Activated CD4-positive, alpha-beta memory T cell treated with anti-CD3 and anti-CD28 coated beads, Interleukin-2, amount 10 ng/mL, durations not matched to agents 7 days and 5 days (primary cell): ENCODE measurements at regions not wholly inside any gene's neighbourhood (a gene's known extent, or its start where the extent isn't known, plus 50 kb on each side); places are given as distances from the start of the nearest gene placed in this dataset.

Experiments used
- CTCF ChIA-PET: fragments of 350-600 bp; sonication (Branson Sonifier 250); formaldehyde crosslinking; loops from one replicate; lab custom pipeline; 2021; ENCODE audit warnings: antibody characterized with exemption, inconsistent platforms; lab: Charles Lee
- POLR2A ChIA-PET: fragments of 350-600 bp; sonication (Branson Sonifier 250); formaldehyde crosslinking; loops from one replicate; lab custom pipeline; 2021; ENCODE audit warnings: antibody characterized with exemption; lab: Charles Lee
- DNase-seq: peaks from one replicate; pipeline ENCODE4 v3.0.0-alpha.2; 2020
- H3K27ac Mint-ChIP-seq: one replicate; pipeline ENCODE4 v1.8.0; 2021; ENCODE audit warnings: mild to moderate bottlenecking, mixed read lengths
- H3K27me3 Mint-ChIP-seq: one replicate; pipeline ENCODE4 v1.8.0; 2021; ENCODE audit warnings: mixed read lengths
- H3K36me3 Mint-ChIP-seq: one replicate; pipeline ENCODE4 v1.8.0; 2021; ENCODE audit warnings: low read depth, mixed read lengths
- H3K4me1 Mint-ChIP-seq: one replicate; pipeline ENCODE4 v1.8.0; 2021; ENCODE audit warnings: mixed read lengths
- H3K4me3 Mint-ChIP-seq: one replicate; pipeline ENCODE4 v1.8.0; 2021; ENCODE audit warnings: mild to moderate bottlenecking, mixed read lengths
- H3K9me3 Mint-ChIP-seq: one replicate; pipeline ENCODE4 v1.8.0; 2021; ENCODE audit warnings: mixed read lengths

GRCh38 chr10:106175760-106176377 lies 988.6 kb downstream of the SORCS1 start:
- Mint-ChIP-seq H3K4me1 (no peaks in the 10 kb centered on the region), H3K27ac (no peak overlapping the region), H3K9me3 (no peaks in the 10 kb centered on the region), H3K27me3 (no peaks in the 10 kb centered on the region), H3K36me3 (no peaks in the 10 kb centered on the region), H3K4me3 (no peak overlapping the region)
- ChIA-PET POLR2A (no interaction called here), CTCF (no interaction called here)
- DNase-seq: no peak

GRCh38 chr10:106173838-106174237 lies 990.7 kb downstream of the SORCS1 start:
- no peak overlapping the region for H3K4me3 Mint-ChIP-seq
- no peak overlapping the region for H3K27ac Mint-ChIP-seq
- no peak for DNase-seq
- no peaks in the 10 kb centered on the region for H3K27me3 Mint-ChIP-seq
- ChIA-PET POLR2A (no interaction called here), CTCF (no interaction called here)
- no peaks in the 10 kb centered on the region for H3K4me1 Mint-ChIP-seq
- no peaks in the 10 kb centered on the region for H3K36me3 Mint-ChIP-seq
- no peaks in the 10 kb centered on the region for H3K9me3 Mint-ChIP-seq

GRCh38 chr10:106169241-106169640 lies 995.3 kb downstream of the SORCS1 start:
- Mint-ChIP-seq H3K9me3 (peaks cover 2% of the 10 kb centered on the region), H3K36me3 (no peaks in the 10 kb centered on the region), H3K27ac (no peak overlapping the region), H3K27me3 (no peaks in the 10 kb centered on the region), H3K4me1 (no peaks in the 10 kb centered on the region), H3K4me3 (no peak overlapping the region)
- POLR2A ChIA-PET: no interaction called here
- DNase-seq: no peak
- CTCF ChIA-PET: no interaction called here

- DNase-seq: no peak
- ChIA-PET CTCF (no interaction called here), POLR2A (no interaction called here)
- Mint-ChIP-seq H3K9me3 (peaks cover 2% of the 10 kb centered on the region), H3K4me3 (no peak overlapping the region), H3K27me3 (no peaks in the 10 kb centered on the region), H3K27ac (no peak overlapping the region), H3K4me1 (no peaks in the 10 kb centered on the region), H3K36me3 (no peaks in the 10 kb centered on the region)
These were observed 996.6 kb downstream of the SORCS1 start for GRCh38 chr10:106167946-106168345.

- H3K4me3 Mint-ChIP-seq: no peak overlapping the region
- DNase-seq: no peak
- CTCF ChIA-PET: no interaction called here
- peaks cover 6% of the 10 kb centered on the region for H3K9me3 Mint-ChIP-seq
- H3K27ac Mint-ChIP-seq: no peak overlapping the region
- POLR2A ChIA-PET: no interaction called here
- no peaks in the 10 kb centered on the region for H3K36me3 Mint-ChIP-seq
- H3K4me1 Mint-ChIP-seq: no peaks in the 10 kb centered on the region
- H3K27me3 Mint-ChIP-seq: no peaks in the 10 kb centered on the region
These were observed 1006.3 kb downstream of the SORCS1 start for GRCh38 chr10:106158241-106158640.

GRCh38 chr10:106147021-106147420 lies 1017.5 kb downstream of the SORCS1 start:
- no peaks in the 10 kb centered on the region for H3K36me3 Mint-ChIP-seq
- H3K9me3 Mint-ChIP-seq: peaks cover 5% of the 10 kb centered on the region
- no peak for DNase-seq
- H3K4me1 Mint-ChIP-seq: no peaks in the 10 kb centered on the region
- H3K27me3 Mint-ChIP-seq: no peaks in the 10 kb centered on the region
- ChIA-PET CTCF (no interaction called here), POLR2A (no interaction called here)
- no peak overlapping the region for H3K4me3 Mint-ChIP-seq
- no peak overlapping the region for H3K27ac Mint-ChIP-seq

- ChIA-PET CTCF (no interaction called here), POLR2A (no interaction called here)
- no peaks in the 10 kb centered on the region for H3K4me1 Mint-ChIP-seq
- H3K4me3 Mint-ChIP-seq: no peak overlapping the region
- H3K27ac Mint-ChIP-seq: no peak overlapping the region
- DNase-seq: no peak
- no peaks in the 10 kb centered on the region for H3K36me3 Mint-ChIP-seq
- H3K9me3 Mint-ChIP-seq: peaks cover 2% of the 10 kb centered on the region
- no peaks in the 10 kb centered on the region for H3K27me3 Mint-ChIP-seq
These were observed 1024.6 kb downstream of the SORCS1 start for GRCh38 chr10:106139915-106140314.

- CTCF ChIA-PET: no interaction called here
- H3K36me3 Mint-ChIP-seq: no peaks in the 10 kb centered on the region
- POLR2A ChIA-PET: no interaction called here
- H3K27me3 Mint-ChIP-seq: no peaks in the 10 kb centered on the region
- H3K4me1 Mint-ChIP-seq: no peaks in the 10 kb centered on the region
- no peak for DNase-seq
- no peak overlapping the region for H3K27ac Mint-ChIP-seq
- H3K4me3 Mint-ChIP-seq: no peak overlapping the region
- peaks cover 4% of the 10 kb centered on the region for H3K9me3 Mint-ChIP-seq
These were observed 1028.3 kb downstream of the SORCS1 start for GRCh38 chr10:106136175-106136574.

- no peak for DNase-seq
- no peaks in the 10 kb centered on the region for H3K4me1 Mint-ChIP-seq
- POLR2A ChIA-PET: no interaction called here
- H3K36me3 Mint-ChIP-seq: no peaks in the 10 kb centered on the region
- H3K4me3 Mint-ChIP-seq: no peak overlapping the region
- H3K9me3 Mint-ChIP-seq: peaks cover 4% of the 10 kb centered on the region
- H3K27ac Mint-ChIP-seq: no peak overlapping the region
- no peaks in the 10 kb centered on the region for H3K27me3 Mint-ChIP-seq
- CTCF ChIA-PET: no interaction called here
These were observed 1030.0 kb downstream of the SORCS1 start for GRCh38 chr10:106134326-106135000.

- ChIA-PET CTCF (no interaction called here), POLR2A (no interaction called here)
- Mint-ChIP-seq H3K27ac (no peak overlapping the region), H3K9me3 (peaks cover 9% of the 10 kb centered on the region), H3K4me1 (no peaks in the 10 kb centered on the region), H3K4me3 (no peak overlapping the region), H3K27me3 (no peaks in the 10 kb centered on the region), H3K36me3 (no peaks in the 10 kb centered on the region)
- DNase-seq: no peak
These were observed 1031.1 kb downstream of the SORCS1 start for GRCh38 chr10:106133451-106133850.

GRCh38 chr10:106132956-106133355 lies 1031.5 kb downstream of the SORCS1 start:
- Mint-ChIP-seq H3K36me3 (no peaks in the 10 kb centered on the region), H3K4me3 (no peak overlapping the region), H3K9me3 (peaks cover 9% of the 10 kb centered on the region), H3K27me3 (no peaks in the 10 kb centered on the region), H3K4me1 (no peaks in the 10 kb centered on the region), H3K27ac (no peak overlapping the region)
- ChIA-PET CTCF (no interaction called here), POLR2A (no interaction called here)
- no peak for DNase-seq

- no peaks in the 10 kb centered on the region for H3K36me3 Mint-ChIP-seq
- H3K27ac Mint-ChIP-seq: no peak overlapping the region
- H3K27me3 Mint-ChIP-seq: no peaks in the 10 kb centered on the region
- H3K4me3 Mint-ChIP-seq: no peak overlapping the region
- DNase-seq: no peak
- no peaks in the 10 kb centered on the region for H3K4me1 Mint-ChIP-seq
- ChIA-PET CTCF (no interaction called here), POLR2A (no interaction called here)
- peaks cover 14% of the 10 kb centered on the region for H3K9me3 Mint-ChIP-seq
These were observed 1049.8 kb downstream of the SORCS1 start for GRCh38 chr10:106114656-106115186.

- CTCF ChIA-PET: no interaction called here
- Mint-ChIP-seq H3K4me1 (no peaks in the 10 kb centered on the region), H3K27me3 (no peaks in the 10 kb centered on the region), H3K9me3 (peaks cover 11% of the 10 kb centered on the region), H3K36me3 (no peaks in the 10 kb centered on the region), H3K4me3 (no peak overlapping the region), H3K27ac (no peak overlapping the region)
- DNase-seq: no peak
- POLR2A ChIA-PET: no interaction called here
These were observed 1053.3 kb downstream of the SORCS1 start for GRCh38 chr10:106111246-106111645.

- H3K36me3 Mint-ChIP-seq: no peaks in the 10 kb centered on the region
- H3K27ac Mint-ChIP-seq: no peak overlapping the region
- no peak overlapping the region for H3K4me3 Mint-ChIP-seq
- CTCF ChIA-PET: no interaction called here
- peaks cover 7% of the 10 kb centered on the region for H3K9me3 Mint-ChIP-seq
- DNase-seq: no peak
- no peaks in the 10 kb centered on the region for H3K4me1 Mint-ChIP-seq
- no peaks in the 10 kb centered on the region for H3K27me3 Mint-ChIP-seq
- POLR2A ChIA-PET: no interaction called here
These were observed 1056.8 kb downstream of the SORCS1 start for GRCh38 chr10:106107706-106108105.
